ENCODE measurements at regions not wholly inside any gene's neighbourhood (a gene's known extent, or its start where the extent isn't known, plus 50 kb on each side); places are given as distances from the start of the nearest gene placed in this dataset.

DNA sequence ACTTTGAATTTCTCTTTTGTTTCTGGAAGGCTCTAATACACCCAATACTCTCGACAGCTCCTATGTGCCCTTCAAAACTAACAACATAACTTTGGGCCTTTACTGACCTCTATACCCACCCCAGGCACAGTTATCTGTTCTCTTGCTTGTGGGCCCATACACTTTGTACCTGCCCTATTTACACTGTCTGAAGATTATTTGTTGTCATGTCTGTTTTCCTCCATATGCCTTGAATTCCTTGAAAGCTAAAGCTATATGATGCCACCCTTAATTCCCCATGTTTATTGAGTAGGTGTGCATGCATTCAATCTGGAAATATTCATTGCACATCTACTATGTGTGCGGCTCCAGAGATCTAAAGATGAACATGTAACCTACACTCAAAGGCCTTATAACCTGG lies 267.6 kb downstream of the PLPP3 start:
- Mint-ChIP-seq H3K4me3 (ENCODE audit: unreplicated experiment) (no peak overlapping the region), H3K4me1 (ENCODE audit: unreplicated experiment) (no peaks in the 10 kb centered on the region), H3K9me3 (ENCODE audit: unreplicated experiment) (no peaks in the 10 kb centered on the region), H3K27me3 (ENCODE audit: unreplicated experiment) (no peaks in the 10 kb centered on the region), H3K36me3 (ENCODE audit: low read depth, unreplicated experiment) (no peaks in the 10 kb centered on the region), H3K27ac (ENCODE audit: unreplicated experiment) (no peak overlapping the region)
- TF ChIP-seq CTCF (IDR thresholded peaks at IDR 0.05; ENCODE audit: unreplicated experiment): no peak
- DNase-seq (ENCODE audit: low spot score): no peak

GRCh38 chr1:56310945-56311344 lies 268.4 kb downstream of the PLPP3 start:
- no peaks in the 10 kb centered on the region for H3K9me3 Mint-ChIP-seq (ENCODE audit: unreplicated experiment)
- no peaks in the 10 kb centered on the region for H3K27me3 Mint-ChIP-seq (ENCODE audit: unreplicated experiment)
- H3K27ac Mint-ChIP-seq (ENCODE audit: unreplicated experiment): no peak overlapping the region
- no peaks in the 10 kb centered on the region for H3K4me1 Mint-ChIP-seq (ENCODE audit: unreplicated experiment)
- TF ChIP-seq CTCF (IDR thresholded peaks at IDR 0.05; ENCODE audit: unreplicated experiment): no peak
- no peak overlapping the region for H3K4me3 Mint-ChIP-seq (ENCODE audit: unreplicated experiment)
- no peaks in the 10 kb centered on the region for H3K36me3 Mint-ChIP-seq (ENCODE audit: low read depth, unreplicated experiment)
- DNase-seq (ENCODE audit: low spot score): no peak

GRCh38 chr1:56309065-56309464 lies 270.3 kb downstream of the PLPP3 start:
- no peak for TF ChIP-seq CTCF (IDR thresholded peaks at IDR 0.05; ENCODE audit: unreplicated experiment)
- no peak for DNase-seq (ENCODE audit: low spot score)
- H3K27ac Mint-ChIP-seq (ENCODE audit: unreplicated experiment): no peak overlapping the region
- no peaks in the 10 kb centered on the region for H3K27me3 Mint-ChIP-seq (ENCODE audit: unreplicated experiment)
- H3K4me1 Mint-ChIP-seq (ENCODE audit: unreplicated experiment): no peaks in the 10 kb centered on the region
- no peaks in the 10 kb centered on the region for H3K9me3 Mint-ChIP-seq (ENCODE audit: unreplicated experiment)
- no peaks in the 10 kb centered on the region for H3K36me3 Mint-ChIP-seq (ENCODE audit: low read depth, unreplicated experiment)
- no peak overlapping the region for H3K4me3 Mint-ChIP-seq (ENCODE audit: unreplicated experiment)

- Mint-ChIP-seq H3K27ac (ENCODE audit: unreplicated experiment) (no peak overlapping the region), H3K27me3 (ENCODE audit: unreplicated experiment) (no peaks in the 10 kb centered on the region), H3K9me3 (ENCODE audit: unreplicated experiment) (no peaks in the 10 kb centered on the region), H3K4me3 (ENCODE audit: unreplicated experiment) (no peak overlapping the region), H3K4me1 (ENCODE audit: unreplicated experiment) (no peaks in the 10 kb centered on the region), H3K36me3 (ENCODE audit: low read depth, unreplicated experiment) (no peaks in the 10 kb centered on the region)
- no peak for TF ChIP-seq CTCF (IDR thresholded peaks at IDR 0.05; ENCODE audit: unreplicated experiment)
- DNase-seq (ENCODE audit: low spot score): no peak
Observed at GRCh38 chr1:56304975-56305374, 274.4 kb downstream of the PLPP3 start.

GRCh38 chr1:56303805-56304204 lies 275.6 kb downstream of the PLPP3 start:
- Mint-ChIP-seq H3K27me3 (ENCODE audit: unreplicated experiment) (no peaks in the 10 kb centered on the region), H3K9me3 (ENCODE audit: unreplicated experiment) (no peaks in the 10 kb centered on the region), H3K27ac (ENCODE audit: unreplicated experiment) (no peak overlapping the region), H3K36me3 (ENCODE audit: low read depth, unreplicated experiment) (no peaks in the 10 kb centered on the region), H3K4me3 (ENCODE audit: unreplicated experiment) (no peak overlapping the region), H3K4me1 (ENCODE audit: unreplicated experiment) (no peaks in the 10 kb centered on the region)
- no peak for DNase-seq (ENCODE audit: low spot score)
- TF ChIP-seq CTCF (IDR thresholded peaks at IDR 0.05; ENCODE audit: unreplicated experiment): no peak

All from endothelial cell (in vitro differentiated cells).